GM21515 (cell line): ENCODE measurements at regions not wholly inside any gene's neighbourhood (a gene's known extent, or its start where the extent isn't known, plus 50 kb on each side); places are given as distances from the start of the nearest gene placed in this dataset.

Source experiments
- ATAC-seq: cut with Tn5 transposase; IDR thresholded peaks from one replicate; pipeline ENCODE4 v1.9.1; 2021; ENCODE audit not compliant: unreplicated experiment

- ATAC-seq = no peak
These were observed 60.0 kb downstream of the NRN1 start for GRCh38 chr6:5946701-5947100.

GRCh38 chr6:5946181-5946580, 60.5 kb downstream of the NRN1 start:
- no peak for ATAC-seq

- ATAC-seq = no peak
These were observed 63.1 kb downstream of the NRN1 start for GRCh38 chr6:5943591-5943990.

GRCh38 chr6:5942591-5942990, 64.1 kb downstream of the NRN1 start:
- no peak for ATAC-seq

GRCh38 chr6:5941188-5941587, 65.5 kb downstream of the NRN1 start:
- no peak for ATAC-seq

- ATAC-seq = no peak
These were observed 67.8 kb downstream of the NRN1 start for GRCh38 chr6:5938934-5939333.

- no peak for ATAC-seq
These were observed 68.6 kb downstream of the NRN1 start for GRCh38 chr6:5937936-5938706.

- no peak for ATAC-seq
These were observed 69.4 kb downstream of the NRN1 start for GRCh38 chr6:5937169-5937909.

GRCh38 chr6:5936631-5937030, 70.1 kb downstream of the NRN1 start:
- ATAC-seq = no peak

GRCh38 chr6:5936140-5936539, 70.6 kb downstream of the NRN1 start:
- ATAC-seq = no peak

GRCh38 chr6:5930968-5931367, 75.8 kb downstream of the NRN1 start:
- no peak for ATAC-seq

GRCh38 chr6:5930143-5930770, 76.5 kb downstream of the NRN1 start:
- no peak for ATAC-seq

GRCh38 chr6:5923840-5924239, 82.9 kb downstream of the NRN1 start:
- ATAC-seq = no peak

- no peak for ATAC-seq
These were observed 84.5 kb downstream of the NRN1 start for GRCh38 chr6:5922230-5922629.

- ATAC-seq = no peak
These were observed 97.0 kb downstream of the NRN1 start for GRCh38 chr6:5909721-5910120.

- ATAC-seq = no peak
These were observed 99.9 kb downstream of the NRN1 start for GRCh38 chr6:5906842-5907241.

GRCh38 chr6:5906340-5906670, 100.4 kb downstream of the NRN1 start:
- ATAC-seq = no peak

GRCh38 chr6:5905431-5906339, 101.0 kb downstream of the NRN1 start:
- no peak for ATAC-seq

- ATAC-seq = no peak
These were observed 102.2 kb downstream of the NRN1 start for GRCh38 chr6:5904532-5904931.

GRCh38 chr6:5899216-5900045, 107.3 kb downstream of the NRN1 start:
- no peak for ATAC-seq
